ENCODE measurements at regions not wholly inside any gene's neighbourhood (a gene's known extent, or its start where the extent isn't known, plus 50 kb on each side); places are given as distances from the start of the nearest gene placed in this dataset.

DNA sequence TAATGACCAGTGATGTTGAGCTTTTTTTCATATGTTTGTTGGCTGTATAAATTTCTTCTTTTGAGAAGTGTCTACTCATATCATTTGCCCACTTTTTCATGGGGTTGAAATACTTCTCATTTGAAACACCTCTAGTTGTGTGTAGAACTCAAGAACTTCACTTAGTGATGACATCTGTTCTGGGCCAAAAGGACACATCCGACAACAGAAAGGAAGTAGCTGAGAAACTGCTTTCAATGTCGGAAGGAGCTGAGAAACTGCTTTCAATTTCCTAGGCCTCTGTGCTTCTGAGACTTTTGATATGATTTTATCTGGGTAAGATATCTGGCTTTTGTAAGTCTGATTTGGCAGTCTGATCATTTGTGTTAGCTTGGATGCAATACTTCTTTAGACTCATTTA lies 635.3 kb downstream of the TMTC2 start:
- Histone ChIP-seq H3K4me3 (ENCODE audit: severe bottlenecking) (no peak overlapping the region), H3K9me3 (ENCODE audit: severe bottlenecking) (no peaks in the 10 kb centered on the region), H3K36me3 (ENCODE audit: low read depth) (no peaks in the 10 kb centered on the region), H3K27me3 (ENCODE audit: insufficient read depth, poor library complexity, severe bottlenecking) (no peaks in the 10 kb centered on the region), H3K27ac (ENCODE audit: poor library complexity, severe bottlenecking) (no peak overlapping the region), H3K4me1 (ENCODE audit: insufficient read depth, poor library complexity, severe bottlenecking) (no peaks in the 10 kb centered on the region)
- TF ChIP-seq, protein P1, sequence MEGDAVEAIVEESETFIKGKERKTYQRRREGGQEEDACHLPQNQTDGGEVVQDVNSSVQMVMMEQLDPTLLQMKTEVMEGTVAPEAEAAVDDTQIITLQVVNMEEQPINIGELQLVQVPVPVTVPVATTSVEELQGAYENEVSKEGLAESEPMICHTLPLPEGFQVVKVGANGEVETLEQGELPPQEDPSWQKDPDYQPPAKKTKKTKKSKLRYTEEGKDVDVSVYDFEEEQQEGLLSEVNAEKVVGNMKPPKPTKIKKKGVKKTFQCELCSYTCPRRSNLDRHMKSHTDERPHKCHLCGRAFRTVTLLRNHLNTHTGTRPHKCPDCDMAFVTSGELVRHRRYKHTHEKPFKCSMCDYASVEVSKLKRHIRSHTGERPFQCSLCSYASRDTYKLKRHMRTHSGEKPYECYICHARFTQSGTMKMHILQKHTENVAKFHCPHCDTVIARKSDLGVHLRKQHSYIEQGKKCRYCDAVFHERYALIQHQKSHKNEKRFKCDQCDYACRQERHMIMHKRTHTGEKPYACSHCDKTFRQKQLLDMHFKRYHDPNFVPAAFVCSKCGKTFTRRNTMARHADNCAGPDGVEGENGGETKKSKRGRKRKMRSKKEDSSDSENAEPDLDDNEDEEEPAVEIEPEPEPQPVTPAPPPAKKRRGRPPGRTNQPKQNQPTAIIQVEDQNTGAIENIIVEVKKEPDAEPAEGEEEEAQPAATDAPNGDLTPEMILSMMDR (IDR thresholded peaks at IDR 0.05; ENCODE audit: poor library complexity, severe bottlenecking): no peak
- ATAC-seq (ENCODE audit: low read depth): no peak
- DNase-seq (ENCODE audit: low spot score): no peak

DNA sequence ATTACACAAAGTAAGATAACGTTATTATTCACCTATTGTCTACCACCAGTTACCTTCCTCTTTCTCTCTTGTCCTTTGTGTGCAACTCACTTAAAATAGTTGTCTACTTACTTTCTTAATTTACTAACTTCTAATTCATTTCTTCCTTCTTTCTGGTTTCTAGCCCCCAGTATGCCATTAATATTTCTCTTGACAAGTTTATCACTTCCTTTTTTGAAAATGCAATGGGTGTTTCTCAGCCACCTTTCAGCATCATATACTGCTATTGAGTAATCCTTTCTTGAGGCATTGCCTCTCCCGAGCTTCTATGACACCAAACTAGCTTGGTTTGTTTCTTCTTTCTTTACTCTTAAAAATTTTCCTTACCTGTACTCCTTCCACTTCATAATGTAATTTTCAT lies 633.6 kb downstream of the TMTC2 start:
- ATAC-seq (ENCODE audit: low read depth) (no peak), DNase-seq (ENCODE audit: low spot score) (no peak)
- Histone ChIP-seq H3K36me3 (ENCODE audit: low read depth) (no peaks in the 10 kb centered on the region), H3K4me1 (ENCODE audit: insufficient read depth, poor library complexity, severe bottlenecking) (no peaks in the 10 kb centered on the region), H3K9me3 (ENCODE audit: severe bottlenecking) (no peaks in the 10 kb centered on the region), H3K4me3 (ENCODE audit: severe bottlenecking) (no peak overlapping the region), H3K27ac (ENCODE audit: poor library complexity, severe bottlenecking) (no peak overlapping the region), H3K27me3 (ENCODE audit: insufficient read depth, poor library complexity, severe bottlenecking) (no peaks in the 10 kb centered on the region)
- TF ChIP-seq, protein P1 (IDR thresholded peaks at IDR 0.05; ENCODE audit: poor library complexity, severe bottlenecking): no peak

DNA sequence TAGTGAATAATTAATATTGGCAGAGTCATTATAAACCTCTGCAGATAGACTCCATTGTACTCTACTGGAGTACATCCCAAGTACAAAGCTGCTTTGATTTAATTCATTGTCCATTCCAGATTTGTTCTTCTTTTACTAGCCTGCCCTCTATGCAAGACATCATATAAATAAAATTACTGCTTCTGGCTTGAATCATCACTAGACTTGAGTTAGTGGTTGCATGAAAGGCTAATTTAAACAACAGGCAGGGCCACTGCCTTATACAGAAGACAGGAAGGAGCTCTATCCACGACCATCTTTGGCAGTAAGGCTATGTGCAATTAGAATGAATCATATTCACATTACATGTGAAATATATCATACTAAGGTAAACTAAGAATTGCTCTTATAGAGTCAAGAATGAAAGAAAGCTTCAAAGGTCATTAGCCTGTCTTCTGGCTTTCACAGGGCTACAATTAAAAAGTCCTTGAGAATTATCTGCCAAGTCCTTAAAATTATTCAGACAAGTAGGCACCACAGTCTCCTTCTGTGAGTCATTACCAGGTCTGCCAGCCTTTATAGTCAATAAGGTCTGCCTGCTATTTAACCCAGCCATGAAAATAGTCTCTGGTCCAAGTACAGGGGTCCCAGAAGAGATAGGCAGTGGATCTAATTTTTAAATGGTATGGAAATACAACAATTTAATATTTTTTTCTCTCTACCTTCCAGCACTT lies 631.8 kb downstream of the TMTC2 start:
- no peak overlapping the region for H3K4me3 ChIP-seq (ENCODE audit: severe bottlenecking)
- no peak for DNase-seq (ENCODE audit: low spot score)

DNA sequence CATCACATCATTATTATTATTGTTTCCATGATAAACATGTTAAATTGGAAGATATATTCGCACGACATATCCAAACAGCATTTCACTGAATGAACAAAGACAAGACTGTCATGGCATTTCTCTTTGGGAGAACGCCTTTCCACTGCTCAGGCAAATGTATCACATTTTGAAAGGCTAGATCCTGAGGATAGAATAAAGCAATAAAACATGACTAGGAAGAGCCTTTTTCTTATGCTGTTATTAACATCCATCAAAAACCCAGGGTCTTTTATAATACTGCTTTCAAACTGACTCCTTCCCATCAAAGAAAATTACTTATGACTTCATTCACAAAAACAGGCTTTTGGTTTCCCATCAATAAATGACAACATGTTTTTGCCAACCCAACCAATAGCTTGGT lies 630.9 kb downstream of the TMTC2 start:
- ATAC-seq (ENCODE audit: low read depth): no peak
- TF ChIP-seq, protein P1 (IDR thresholded peaks at IDR 0.05; ENCODE audit: poor library complexity, severe bottlenecking): no peak

More for the DNA sequence above, 631.8 kb downstream of the TMTC2 start:
- Histone ChIP-seq H3K4me1 (ENCODE audit: insufficient read depth, poor library complexity, severe bottlenecking) (no peaks in the 10 kb centered on the region), H3K36me3 (ENCODE audit: low read depth) (no peaks in the 10 kb centered on the region), H3K27me3 (ENCODE audit: insufficient read depth, poor library complexity, severe bottlenecking) (no peaks in the 10 kb centered on the region), H3K9me3 (ENCODE audit: severe bottlenecking) (no peaks in the 10 kb centered on the region), H3K27ac (ENCODE audit: poor library complexity, severe bottlenecking) (no peak overlapping the region)
- ATAC-seq (ENCODE audit: low read depth): no peak
- TF ChIP-seq, protein P1 (IDR thresholded peaks at IDR 0.05; ENCODE audit: poor library complexity, severe bottlenecking): no peak

DNA sequence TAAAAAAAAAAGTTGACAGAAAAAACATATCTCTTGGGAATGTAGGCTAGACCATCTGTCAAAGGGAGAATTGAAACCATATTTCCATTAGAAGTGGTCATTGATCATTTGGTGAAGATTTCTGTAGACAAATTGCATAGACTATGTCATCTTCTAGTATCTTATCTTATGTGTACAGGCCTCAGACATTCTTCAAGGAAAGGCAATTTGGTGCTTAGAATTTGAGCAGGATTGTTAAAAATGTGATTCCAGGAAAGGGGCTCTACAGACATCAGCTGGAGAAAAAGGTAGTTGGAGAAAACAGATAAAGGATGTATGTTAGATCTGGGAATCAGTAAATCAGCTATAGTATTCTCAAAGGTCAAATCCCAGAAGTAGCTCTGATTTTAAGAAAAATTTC lies 627.1 kb downstream of the TMTC2 start:
- H3K36me3 ChIP-seq (ENCODE audit: low read depth): no peaks in the 10 kb centered on the region
- no peaks in the 10 kb centered on the region for H3K4me1 ChIP-seq (ENCODE audit: insufficient read depth, poor library complexity, severe bottlenecking)
- TF ChIP-seq, protein P1 (IDR thresholded peaks at IDR 0.05; ENCODE audit: poor library complexity, severe bottlenecking): no peak
- H3K27ac ChIP-seq (ENCODE audit: poor library complexity, severe bottlenecking): no peak overlapping the region
- no peak for ATAC-seq (ENCODE audit: low read depth)
- H3K4me3 ChIP-seq (ENCODE audit: severe bottlenecking): no peak overlapping the region
- no peaks in the 10 kb centered on the region for H3K9me3 ChIP-seq (ENCODE audit: severe bottlenecking)
- DNase-seq (ENCODE audit: low spot score): no peak
- no peaks in the 10 kb centered on the region for H3K27me3 ChIP-seq (ENCODE audit: insufficient read depth, poor library complexity, severe bottlenecking)

More for the DNA sequence above, 630.9 kb downstream of the TMTC2 start:
- no peak for DNase-seq (ENCODE audit: low spot score)
- H3K4me1 ChIP-seq (ENCODE audit: insufficient read depth, poor library complexity, severe bottlenecking): no peaks in the 10 kb centered on the region
- no peak overlapping the region for H3K27ac ChIP-seq (ENCODE audit: poor library complexity, severe bottlenecking)
- no peak overlapping the region for H3K4me3 ChIP-seq (ENCODE audit: severe bottlenecking)
- H3K27me3 ChIP-seq (ENCODE audit: insufficient read depth, poor library complexity, severe bottlenecking): no peaks in the 10 kb centered on the region
- no peaks in the 10 kb centered on the region for H3K36me3 ChIP-seq (ENCODE audit: low read depth)
- no peaks in the 10 kb centered on the region for H3K9me3 ChIP-seq (ENCODE audit: severe bottlenecking)
